Inferior parietal cortex (tissue), 1 donor: ENCODE measurements at regions not wholly inside any gene's neighbourhood (a gene's known extent, or its start where the extent isn't known, plus 50 kb on each side); places are given as distances from the start of the nearest gene placed in this dataset.
"Not testable (repeated sequence)": the region's sequence is repeated elsewhere in the genome, so short reads cannot be mapped to it uniquely, and the experiment has no call there.

Experiments used
- DNase-seq: peaks from one replicate; pipeline ENCODE4 v3.0.0-alpha.2; 2016; ENCODE audit errors: extremely low spot score

DNA sequence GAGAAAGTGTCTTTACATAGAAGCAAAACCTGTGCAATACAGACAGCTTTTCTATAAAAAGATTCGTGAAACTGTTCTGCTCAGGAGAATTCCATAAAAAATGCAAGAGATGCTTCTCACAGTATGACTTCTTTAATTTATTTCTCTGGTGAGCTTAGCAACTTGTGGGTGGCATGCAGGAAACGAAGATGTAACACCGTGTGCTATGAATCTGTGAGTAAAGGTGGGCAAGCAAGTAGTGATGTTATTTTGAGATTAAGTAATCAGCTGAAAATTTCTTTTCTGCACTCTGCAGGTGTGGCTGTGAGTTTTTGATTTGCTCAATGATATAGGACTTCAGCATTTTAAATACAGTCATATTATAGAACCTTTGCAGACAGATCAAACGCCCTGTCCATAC lies 656.8 kb upstream of the NCAM2 start:
- DNase-seq = peak; percentile 11

- no peak for DNase-seq
Measured at GRCh38 chr21:20343186-20343585, 655.0 kb upstream of the NCAM2 start.

DNA sequence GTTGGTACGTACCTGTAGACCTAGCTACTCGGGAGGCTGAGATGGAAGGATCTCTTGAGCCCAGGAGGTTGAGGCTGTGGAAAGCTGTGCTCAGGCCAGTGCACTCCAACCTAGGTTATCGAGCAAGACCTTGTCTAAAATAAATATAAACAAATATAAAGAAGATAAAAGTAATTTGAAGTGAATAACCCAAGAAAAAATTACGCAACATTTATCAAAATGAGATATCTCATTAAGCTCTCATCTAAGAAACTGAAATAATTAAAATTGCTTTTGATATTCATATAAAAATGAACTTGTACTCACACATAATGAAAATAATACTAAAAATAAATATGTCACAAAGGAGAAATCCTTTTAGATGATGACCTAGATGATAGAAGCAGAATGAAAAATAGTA lies 647.1 kb upstream of the NCAM2 start:
- DNase-seq = no peak

DNA sequence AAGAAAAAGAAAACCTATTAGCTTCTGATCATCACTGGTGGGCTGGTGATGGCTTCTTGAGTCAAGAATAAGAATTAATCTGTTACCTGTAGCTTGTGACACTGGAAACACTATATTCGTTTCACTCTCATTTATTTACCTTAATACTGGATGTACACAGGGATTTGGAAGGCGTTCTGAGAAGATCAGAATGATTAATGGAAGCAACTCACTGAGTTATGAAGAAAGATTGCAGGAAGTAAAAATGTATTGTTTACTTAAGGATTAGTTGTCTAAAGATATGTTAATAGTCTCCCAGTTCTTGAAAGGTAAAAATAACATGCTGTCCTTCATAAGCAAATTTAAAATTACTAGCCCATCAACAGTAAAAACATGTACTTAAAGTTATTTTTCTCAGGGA lies 644.9 kb upstream of the NCAM2 start:
- DNase-seq = no peak

DNA sequence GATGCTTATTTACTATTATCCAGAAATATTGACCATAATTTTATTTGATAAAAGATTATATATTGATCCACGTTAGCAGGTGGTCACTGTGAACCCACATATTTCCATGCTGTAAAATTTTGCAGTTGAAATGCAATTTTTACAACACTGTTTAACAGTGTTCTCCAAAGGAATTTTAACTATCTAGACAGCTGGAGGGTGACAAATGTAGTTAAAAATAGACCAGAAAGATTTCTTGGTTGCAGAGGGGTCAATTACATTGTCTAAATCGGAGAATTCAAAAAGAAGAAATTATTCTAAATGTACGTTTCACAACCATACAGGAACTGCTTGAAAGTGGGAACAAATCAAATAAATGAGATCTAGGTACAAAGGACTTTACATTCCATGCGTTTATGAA lies 625.2 kb upstream of the NCAM2 start:
- DNase-seq = no peak

DNA sequence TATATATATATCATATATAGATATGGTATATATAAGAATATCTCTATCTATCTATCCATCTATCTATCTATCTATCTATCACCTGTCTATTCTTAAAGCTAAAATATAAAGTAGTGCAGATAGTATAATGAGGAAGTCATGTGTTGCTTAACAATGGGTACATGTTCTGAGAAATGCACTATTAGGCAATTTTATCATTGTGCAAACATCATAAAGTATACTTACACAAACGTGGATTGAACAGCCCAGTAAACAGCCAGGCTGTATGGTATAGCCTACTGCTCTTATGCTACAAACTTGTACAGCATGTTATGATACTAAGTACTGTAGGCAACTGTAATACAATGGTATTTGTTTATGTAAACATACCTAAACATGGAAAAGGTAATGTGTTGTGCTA lies 621.0 kb upstream of the NCAM2 start:
- no peak for DNase-seq

- no peak for DNase-seq
Measured at GRCh38 chr21:20388400-20388799, 609.8 kb upstream of the NCAM2 start.

GRCh38 chr21:20396798-20397197 lies 601.4 kb upstream of the NCAM2 start:
- DNase-seq = no peak

DNA sequence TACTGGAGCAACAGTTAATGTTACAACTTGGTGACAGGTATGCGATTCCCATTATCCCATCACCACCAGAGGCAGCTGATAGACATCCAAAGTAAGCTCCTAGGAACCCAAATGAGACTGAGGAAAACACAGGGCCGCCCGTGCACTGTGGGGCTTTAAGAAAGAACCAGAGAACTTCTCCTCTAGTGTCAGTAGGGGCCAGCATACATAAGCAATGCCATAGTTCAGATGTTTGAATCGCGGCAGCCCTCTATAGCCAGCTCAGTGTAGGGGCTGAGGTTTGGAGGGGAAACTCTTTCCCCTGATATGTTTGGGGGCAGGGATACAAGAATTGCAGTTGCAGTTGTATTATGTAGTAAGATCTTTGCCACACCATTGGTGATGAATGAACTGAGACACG lies 593.3 kb upstream of the NCAM2 start:
- no peak for DNase-seq

DNA sequence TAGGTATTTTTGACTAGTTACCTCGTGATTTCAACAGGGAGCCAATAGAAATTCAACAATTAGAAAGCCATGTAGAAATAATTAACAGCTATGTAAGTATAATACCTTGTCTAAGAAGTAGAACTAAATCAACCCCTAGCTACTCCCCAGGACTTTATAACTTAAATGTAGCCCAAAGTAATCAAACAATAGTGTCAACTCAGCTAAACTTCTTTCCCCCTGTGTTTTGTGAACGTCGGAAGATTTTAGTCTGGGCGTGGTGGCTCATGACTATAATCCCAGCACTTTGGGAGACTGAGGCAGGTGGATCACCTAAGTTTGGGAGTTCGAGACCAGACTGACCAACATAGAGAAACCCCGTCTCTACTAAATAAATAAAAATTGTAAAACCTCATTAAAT lies 579.9 kb upstream of the NCAM2 start:
- DNase-seq = no peak

DNA sequence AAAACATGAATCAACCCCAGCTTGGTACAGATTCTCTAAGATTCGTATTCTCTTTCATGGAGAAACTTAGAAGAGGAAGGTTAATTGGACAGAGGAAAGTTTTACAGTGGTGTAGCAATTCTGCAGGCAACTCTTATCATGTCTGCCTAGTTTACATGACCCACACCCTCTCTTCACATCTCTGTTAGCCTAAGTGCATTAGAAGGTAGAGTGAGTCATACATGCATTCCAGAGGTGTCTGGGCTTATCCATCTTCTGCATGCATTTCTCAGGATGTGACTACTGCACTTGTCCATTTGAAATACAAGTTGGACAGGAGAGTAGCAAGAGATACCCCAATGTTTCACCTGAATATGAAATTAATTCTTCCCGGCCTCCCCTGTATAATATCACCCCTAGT lies 578.4 kb upstream of the NCAM2 start:
- DNase-seq = no peak

- DNase-seq = no peak
Measured at GRCh38 chr21:20424943-20425342, 573.3 kb upstream of the NCAM2 start.

- DNase-seq = no peak
Measured at GRCh38 chr21:20425856-20426255, 572.4 kb upstream of the NCAM2 start.

GRCh38 chr21:20440338-20440737 lies 557.9 kb upstream of the NCAM2 start:
- DNase-seq = no peak

DNA sequence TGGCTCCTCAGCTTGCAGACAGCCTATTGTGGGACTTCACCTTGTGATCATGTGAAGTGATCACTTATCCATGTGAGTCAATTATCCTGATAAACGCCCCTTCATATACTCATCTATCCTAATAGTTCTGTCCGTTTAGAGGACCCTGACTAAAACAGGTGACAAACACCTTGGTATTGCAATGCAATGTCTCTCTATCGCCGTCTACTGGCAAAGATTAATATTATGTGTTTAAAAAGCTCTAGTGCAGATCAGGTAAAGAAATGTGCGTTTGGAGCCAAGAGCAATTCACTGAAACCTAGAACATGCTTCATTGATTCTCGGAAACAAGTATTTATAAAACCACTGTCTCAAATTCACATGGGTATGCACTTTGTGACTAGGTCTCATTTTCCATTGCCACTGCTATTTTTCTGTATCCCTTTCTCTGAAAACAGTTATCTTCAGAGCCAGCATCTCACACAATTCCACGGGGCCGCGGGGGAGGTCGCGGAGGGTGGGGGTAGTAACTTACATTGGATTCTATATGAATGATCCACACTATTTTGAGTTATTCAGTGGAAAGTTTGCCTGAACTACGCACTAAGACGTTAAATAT lies 554.6 kb upstream of the NCAM2 start:
- peak; percentile 6 for DNase-seq

DNA sequence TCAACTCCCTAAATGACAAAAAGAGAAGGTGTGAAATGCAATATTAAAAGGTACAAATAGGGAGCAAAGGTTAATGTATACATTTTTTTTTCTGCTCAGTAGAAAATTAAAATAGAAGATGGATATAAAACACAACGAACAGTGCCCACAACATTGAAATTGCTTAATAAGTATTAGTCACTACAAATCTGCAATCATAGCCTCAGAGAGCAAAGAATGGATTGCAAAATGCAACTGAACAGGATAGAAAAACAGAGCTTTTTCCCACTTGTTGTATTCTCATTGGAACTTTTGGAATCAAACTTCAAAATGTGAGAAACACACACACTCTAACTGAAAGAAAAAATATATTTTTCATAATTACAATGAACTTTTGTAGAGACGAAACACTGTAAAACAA lies 552.2 kb upstream of the NCAM2 start:
- no peak for DNase-seq

DNA sequence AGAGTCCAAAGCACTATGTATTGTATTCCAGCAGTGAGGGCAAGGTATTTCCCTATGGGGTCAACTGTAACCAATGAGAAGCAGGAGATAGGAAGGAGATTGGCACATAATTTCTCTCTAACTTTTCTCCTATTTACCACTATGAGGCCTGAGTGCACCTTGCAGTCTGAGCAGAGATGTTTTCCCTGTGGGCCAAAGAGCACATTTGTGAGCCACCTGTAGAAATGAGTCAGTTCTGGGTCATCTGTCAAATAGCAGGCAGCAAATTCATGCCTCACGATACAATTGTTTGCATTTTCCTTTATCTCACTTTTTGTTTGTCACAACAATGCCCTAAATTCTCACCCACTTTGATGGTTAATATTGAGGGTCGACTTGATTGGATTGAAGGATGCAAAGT lies 547.2 kb upstream of the NCAM2 start:
- no peak for DNase-seq

GRCh38 chr21:20452935-20453334 lies 545.3 kb upstream of the NCAM2 start:
- DNase-seq = no peak

DNA sequence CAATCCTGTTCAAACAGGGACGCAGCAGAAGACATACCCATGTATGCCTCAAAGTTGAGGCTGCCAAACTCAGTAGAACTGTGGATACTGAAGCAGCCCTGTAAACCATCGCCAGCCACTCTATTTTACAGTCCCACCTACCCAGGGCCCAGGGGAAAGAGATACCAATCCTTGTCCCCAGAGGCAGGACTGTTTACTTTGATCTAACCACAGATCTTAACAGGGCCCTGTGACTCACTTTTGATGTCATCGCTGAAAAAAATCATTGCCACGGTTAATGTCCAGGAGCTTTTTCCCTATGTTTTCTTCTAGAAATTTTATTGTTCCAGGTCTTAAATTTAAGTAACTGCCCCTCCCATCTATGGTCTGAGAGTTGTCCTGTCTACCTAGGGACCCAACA lies 538.4 kb upstream of the NCAM2 start:
- DNase-seq = no peak

GRCh38 chr21:20463362-20463761 lies 534.8 kb upstream of the NCAM2 start:
- no peak for DNase-seq

DNA sequence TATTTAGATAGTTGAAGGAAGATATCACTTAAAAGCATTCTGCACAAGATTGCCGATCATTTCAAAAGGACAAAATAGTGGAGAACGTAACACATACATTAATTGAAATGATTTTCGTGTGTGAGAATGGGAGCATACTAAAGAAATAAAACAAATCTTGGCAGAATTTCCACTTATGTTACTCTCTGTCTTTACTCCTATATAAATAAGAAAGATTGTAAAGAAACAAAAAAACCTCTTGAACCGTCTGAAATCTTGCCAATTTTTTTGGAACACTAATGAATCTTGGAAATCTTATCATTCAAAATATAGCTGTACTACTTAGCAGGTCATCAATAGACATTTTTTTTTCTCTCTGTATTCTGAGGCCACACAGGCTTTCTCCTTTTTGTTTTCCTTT lies 528.8 kb upstream of the NCAM2 start:
- DNase-seq = no peak

DNA sequence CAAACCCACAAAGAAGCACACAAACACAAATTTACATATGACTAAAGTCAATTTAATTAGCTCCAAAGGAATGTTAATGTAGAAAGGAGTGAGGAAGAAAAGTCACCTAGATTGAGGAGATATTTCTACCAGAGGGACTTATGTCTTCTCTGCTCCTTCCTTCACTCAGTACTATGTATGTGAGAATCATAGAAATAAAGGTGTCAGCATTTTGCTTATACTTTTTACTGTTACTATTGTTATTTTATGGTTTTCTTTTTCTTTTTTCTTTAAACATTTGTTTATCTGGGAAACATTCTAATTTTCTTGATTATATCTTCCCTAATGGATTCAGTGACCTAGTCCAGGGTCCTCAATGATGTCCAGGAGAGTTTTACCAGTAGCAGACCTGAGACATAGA lies 511.9 kb upstream of the NCAM2 start:
- DNase-seq = no peak

- not testable (repeated sequence) for DNase-seq
Measured at GRCh38 chr21:20502915-20503314, 495.3 kb upstream of the NCAM2 start.

DNA sequence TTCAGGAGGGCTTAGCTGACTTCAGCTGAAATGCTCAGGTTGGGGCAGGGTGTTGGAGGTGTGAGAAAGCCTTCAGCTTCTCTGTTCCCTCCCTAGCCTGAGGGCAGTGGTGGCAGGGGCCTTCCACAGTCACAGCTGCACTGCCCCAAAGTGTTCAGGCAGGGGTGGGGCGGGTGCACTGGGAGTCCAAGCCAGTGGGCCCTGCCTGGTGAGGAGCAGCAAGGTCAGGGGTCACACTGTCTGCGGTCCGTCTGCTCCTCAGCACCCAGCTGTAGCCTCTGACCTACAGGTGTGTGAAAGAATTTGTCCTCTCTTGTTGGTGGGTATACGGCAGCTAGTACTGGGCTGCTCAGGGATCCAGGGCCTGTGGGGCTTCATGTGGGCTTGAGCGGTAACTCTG lies 490.4 kb upstream of the NCAM2 start:
- no peak for DNase-seq
